OCI-LY1 (cell line): ENCODE measurements at regions not wholly inside any gene's neighbourhood (a gene's known extent, or its start where the extent isn't known, plus 50 kb on each side); places are given as distances from the start of the nearest gene placed in this dataset.

Experiments
- H2AFZ ChIP-seq: fragments of 200-600 bp; sonication (generic), shearing (Covaris generic); 2 replicates; pipeline ENCODE4 v1.6.0; 2014; ENCODE audit warnings: antibody characterized with exemption, mild to moderate bottlenecking, low read length
- H3F3A ChIP-seq: fragments of 200-600 bp; sonication (generic), shearing (Covaris generic); 2 replicates; pipeline ENCODE4 v1.6.0; 2014; ENCODE audit warnings: mild to moderate bottlenecking, antibody characterized with exemption, low read length, moderate library complexity; ENCODE audit not compliant: insufficient read depth
- H3K27ac ChIP-seq: fragments of 200-600 bp; sonication (generic); 2 replicates; pipeline ENCODE4 v1.5.1; 2014; ENCODE audit warnings: low read length, mixed run types, mild to moderate bottlenecking, low read depth; ENCODE audit not compliant: poor library complexity, severe bottlenecking
- H3K27me3 ChIP-seq: fragments of 200-600 bp; sonication (generic); 2 replicates; pipeline ENCODE4 v1.6.0; 2014; ENCODE audit warnings: antibody characterized with exemption, mild to moderate bottlenecking, low read length, moderate library complexity; ENCODE audit not compliant: insufficient read depth
- H3K36me3 ChIP-seq: fragments of 200-600 bp; sonication (generic); 2 replicates; pipeline ENCODE4 v1.6.1; 2014; ENCODE audit warnings: mild to moderate bottlenecking, antibody characterized with exemption, low read length, moderate library complexity, mixed read lengths; ENCODE audit not compliant: insufficient read depth
- H3K4me1 ChIP-seq: fragments of 200-600 bp; sonication (generic); 2 replicates; pipeline ENCODE4 v1.5.1; 2014; ENCODE audit warnings: mild to moderate bottlenecking, low read length, moderate library complexity; ENCODE audit not compliant: insufficient read depth, severe bottlenecking
- H3K4me2 ChIP-seq: fragments of 200-600 bp; sonication (generic), shearing (Covaris generic); 2 replicates; pipeline ENCODE4 v1.6.1; 2014; ENCODE audit warnings: low read length
- H3K4me3 ChIP-seq: fragments of 200-600 bp; sonication (generic); 2 replicates; pipeline ENCODE4 v1.5.1; 2014; ENCODE audit warnings: low read length, low read depth, mild to moderate bottlenecking, mixed read lengths; ENCODE audit not compliant: poor library complexity, severe bottlenecking
- H3K79me2 ChIP-seq: fragments of 200-600 bp; shearing (Covaris generic); 2 replicates; pipeline ENCODE4 v1.6.1; 2016; ENCODE audit warnings: mixed run types, low read length, mixed read lengths; ENCODE audit not compliant: insufficient read depth
- H3K9ac ChIP-seq: fragments of 200-600 bp; sonication (generic), shearing (Covaris generic); 2 replicates; pipeline ENCODE4 v1.6.1; 2014; ENCODE audit warnings: mild to moderate bottlenecking, low read length, mixed read lengths
- H3K9me2 ChIP-seq: fragments of 200-600 bp; sonication (generic), shearing (Covaris generic); 2 replicates; pipeline ENCODE4 v1.6.1; 2014; ENCODE audit warnings: low read depth, mild to moderate bottlenecking, low read length, mixed read lengths
- H3K9me3 ChIP-seq: fragments of 200-600 bp; shearing (Covaris generic); 2 replicates; pipeline ENCODE4 v1.6.1; 2014; ENCODE audit warnings: low read length, mixed read lengths
- H4K20me1 ChIP-seq: fragments of 200-600 bp; sonication (generic), shearing (Covaris generic); 2 replicates; pipeline ENCODE4 v1.6.0; 2016; ENCODE audit warnings: mild to moderate bottlenecking, low read length; ENCODE audit not compliant: insufficient read depth
- EZH2 ChIP-seq: fragments of 200-600 bp; sonication (generic), shearing (Covaris generic); IDR thresholded peaks from 2 replicates; pipeline ENCODE4 v1.8.0; 2017; ENCODE audit warnings: borderline replicate concordance, mixed run types, mild to moderate bottlenecking, antibody characterized with exemption, low read length, moderate library complexity, mixed read lengths
- TF ChIP-seq, protein P1 (sequence below): fragments of 200-600 bp; sonication (generic), shearing (Covaris generic); IDR thresholded peaks from 2 replicates; pipeline ENCODE4 v1.5.1; 2017; ENCODE audit warnings: mild to moderate bottlenecking, antibody characterized with exemption, low read length, moderate library complexity, mixed read lengths

DNA sequence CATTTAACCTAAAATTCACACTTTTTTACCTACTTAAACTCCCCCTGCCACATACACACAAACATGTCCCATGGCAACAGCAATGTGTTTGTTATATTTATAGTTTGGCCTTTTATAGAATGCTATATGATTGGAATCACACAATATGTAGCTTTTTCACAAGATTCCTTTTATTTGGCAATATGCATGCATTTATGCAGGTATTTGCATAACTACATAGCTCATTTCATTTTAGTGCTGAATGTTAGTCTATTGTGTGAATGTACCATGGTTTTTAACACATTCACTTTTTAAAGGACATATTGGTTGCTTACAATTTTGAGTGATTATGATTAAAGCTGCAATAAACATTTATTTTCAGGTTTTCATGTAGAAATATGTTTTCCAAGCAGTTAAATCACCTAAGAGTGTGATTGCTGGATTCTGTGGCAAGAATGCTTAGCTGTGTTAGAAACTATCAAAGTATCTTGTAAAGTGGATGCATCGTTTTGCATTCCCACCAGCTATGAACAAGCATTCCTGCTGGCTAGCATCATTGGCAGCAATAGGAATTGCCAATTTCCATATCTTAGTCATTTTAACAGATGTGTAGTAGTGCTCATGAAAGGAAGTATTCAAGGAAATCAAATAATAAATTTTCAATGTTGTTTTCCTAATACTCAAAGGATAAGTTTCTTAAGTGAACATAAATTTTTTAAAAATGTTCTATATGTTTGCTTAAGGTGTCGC is 557.0 kb downstream of the SLITRK1 start:
- no peaks in the 10 kb centered on the region for H3K9me3 ChIP-seq
- H2AFZ ChIP-seq, result no peak overlapping the region
- H3K9ac ChIP-seq, result no peak overlapping the region
- H3K4me3 ChIP-seq, result no peak overlapping the region
- no peaks in the 10 kb centered on the region for H3K79me2 ChIP-seq
- TF ChIP-seq EZH2, result no peak
- TF ChIP-seq, protein P1, sequence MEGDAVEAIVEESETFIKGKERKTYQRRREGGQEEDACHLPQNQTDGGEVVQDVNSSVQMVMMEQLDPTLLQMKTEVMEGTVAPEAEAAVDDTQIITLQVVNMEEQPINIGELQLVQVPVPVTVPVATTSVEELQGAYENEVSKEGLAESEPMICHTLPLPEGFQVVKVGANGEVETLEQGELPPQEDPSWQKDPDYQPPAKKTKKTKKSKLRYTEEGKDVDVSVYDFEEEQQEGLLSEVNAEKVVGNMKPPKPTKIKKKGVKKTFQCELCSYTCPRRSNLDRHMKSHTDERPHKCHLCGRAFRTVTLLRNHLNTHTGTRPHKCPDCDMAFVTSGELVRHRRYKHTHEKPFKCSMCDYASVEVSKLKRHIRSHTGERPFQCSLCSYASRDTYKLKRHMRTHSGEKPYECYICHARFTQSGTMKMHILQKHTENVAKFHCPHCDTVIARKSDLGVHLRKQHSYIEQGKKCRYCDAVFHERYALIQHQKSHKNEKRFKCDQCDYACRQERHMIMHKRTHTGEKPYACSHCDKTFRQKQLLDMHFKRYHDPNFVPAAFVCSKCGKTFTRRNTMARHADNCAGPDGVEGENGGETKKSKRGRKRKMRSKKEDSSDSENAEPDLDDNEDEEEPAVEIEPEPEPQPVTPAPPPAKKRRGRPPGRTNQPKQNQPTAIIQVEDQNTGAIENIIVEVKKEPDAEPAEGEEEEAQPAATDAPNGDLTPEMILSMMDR, result no peak
- no peaks in the 10 kb centered on the region for H4K20me1 ChIP-seq
- no peaks in the 10 kb centered on the region for H3K36me3 ChIP-seq
- H3K9me2 ChIP-seq, result no peaks in the 10 kb centered on the region
- H3K27me3 ChIP-seq, result no peaks in the 10 kb centered on the region
- no peak overlapping the region for H3K27ac ChIP-seq
- no peak overlapping the region for H3K4me2 ChIP-seq
- no peaks in the 10 kb centered on the region for H3K4me1 ChIP-seq
- H3F3A ChIP-seq, result no peaks in the 10 kb centered on the region

DNA sequence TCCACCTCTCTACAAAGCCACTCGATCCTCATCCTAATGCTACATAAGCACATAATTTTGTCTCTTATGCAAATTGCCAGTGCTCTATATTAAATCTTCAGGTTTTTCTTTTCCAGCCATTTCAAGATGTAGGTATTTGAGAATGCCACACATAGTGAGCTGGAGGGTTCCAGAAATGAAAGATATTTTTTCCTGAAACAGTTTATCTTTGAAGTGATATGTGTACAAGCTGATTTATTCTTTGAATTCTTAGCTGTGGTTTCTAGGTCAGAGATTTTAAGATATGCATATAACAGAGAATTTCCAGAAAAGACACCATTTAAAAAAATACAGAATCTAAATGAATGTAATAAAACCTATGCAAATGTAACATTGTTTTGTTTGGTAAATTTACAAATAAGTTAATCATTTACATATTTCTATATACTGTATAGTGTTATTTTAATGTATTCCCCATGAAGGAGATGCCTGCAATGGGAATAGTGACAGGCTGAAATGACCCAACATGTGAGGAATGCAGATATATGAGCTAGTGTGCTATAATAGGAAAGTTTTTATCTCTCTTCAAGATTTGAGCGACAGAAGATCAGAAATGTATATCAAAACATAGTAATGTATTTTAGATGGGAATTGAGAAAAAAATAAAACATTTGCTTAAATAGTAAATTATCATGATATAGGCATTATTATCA is 570.2 kb downstream of the SLITRK1 start:
- no peak overlapping the region for H3K27ac ChIP-seq
- H3K4me2 ChIP-seq, result no peak overlapping the region
- no peaks in the 10 kb centered on the region for H4K20me1 ChIP-seq
- H3K79me2 ChIP-seq, result no peaks in the 10 kb centered on the region
- no peaks in the 10 kb centered on the region for H3F3A ChIP-seq
- no peaks in the 10 kb centered on the region for H3K9me2 ChIP-seq
- no peaks in the 10 kb centered on the region for H3K27me3 ChIP-seq
- H2AFZ ChIP-seq, result no peak overlapping the region
- no peak overlapping the region for H3K9ac ChIP-seq
- no peaks in the 10 kb centered on the region for H3K36me3 ChIP-seq
- no peak overlapping the region for H3K4me3 ChIP-seq
- no peaks in the 10 kb centered on the region for H3K9me3 ChIP-seq
- no peaks in the 10 kb centered on the region for H3K4me1 ChIP-seq
- TF ChIP-seq, protein P1, result no peak
- no peak for TF ChIP-seq EZH2

DNA sequence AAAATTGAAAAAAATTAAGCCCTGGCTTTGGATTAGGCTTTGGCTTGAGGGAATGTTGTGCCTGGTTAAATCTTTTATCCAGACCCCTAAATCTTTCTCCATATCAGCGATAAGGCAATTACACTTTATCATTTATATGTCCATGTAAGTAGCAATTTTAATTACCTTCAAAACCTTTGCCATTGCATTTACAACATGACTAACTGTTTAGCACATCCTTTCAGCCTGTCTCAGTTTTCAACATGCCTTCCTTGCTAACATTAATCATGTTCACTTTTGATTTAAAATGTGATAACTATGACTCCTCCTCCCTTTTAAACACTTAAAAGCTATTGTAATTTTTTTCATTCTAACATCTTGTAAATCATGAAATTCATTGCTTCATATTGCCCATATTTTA is 583.7 kb downstream of the SLITRK1 start:
- no peaks in the 10 kb centered on the region for H3K79me2 ChIP-seq
- no peaks in the 10 kb centered on the region for H3K4me1 ChIP-seq
- no peak overlapping the region for H3K27ac ChIP-seq
- no peaks in the 10 kb centered on the region for H3F3A ChIP-seq
- no peaks in the 10 kb centered on the region for H3K9me2 ChIP-seq
- H3K9me3 ChIP-seq, result no peaks in the 10 kb centered on the region
- no peaks in the 10 kb centered on the region for H3K36me3 ChIP-seq
- H4K20me1 ChIP-seq, result no peaks in the 10 kb centered on the region
- no peak overlapping the region for H3K4me2 ChIP-seq
- H2AFZ ChIP-seq, result no peak overlapping the region
- TF ChIP-seq EZH2, result no peak
- TF ChIP-seq, protein P1, result no peak
- H3K9ac ChIP-seq, result no peak overlapping the region
- no peak overlapping the region for H3K4me3 ChIP-seq
- no peaks in the 10 kb centered on the region for H3K27me3 ChIP-seq
